HEK293T (cell line): ENCODE measurements at regions not wholly inside any gene's neighbourhood (a gene's known extent, or its start where the extent isn't known, plus 50 kb on each side); places are given as distances from the start of the nearest gene placed in this dataset.

Source experiments
- CTCF ChIA-PET: fragments of 350-600 bp; formaldehyde crosslinking; extraction: SDS; loops from one replicate; lab custom pipeline; 2021; ENCODE audit warnings: antibody characterized with exemption, inconsistent platforms; lab: Yijun Ruan, JAX
- POLR2A ChIA-PET: fragments of 350-600 bp; formaldehyde crosslinking; extraction: SDS; loops from one replicate; lab custom pipeline; 2020; ENCODE audit warnings: antibody characterized with exemption, inconsistent platforms; lab: Yijun Ruan, JAX
- DNase-seq: peaks from one replicate; pipeline ENCODE4 v3.0.0; 2012; ENCODE audit warnings: mixed read lengths; ENCODE audit errors: extremely low spot score
- ARNT ChIP-seq: fragments of 450-650 bp; IDR thresholded peaks from 2 replicates; pipeline ENCODE4 v1.6.1; 2017; ENCODE audit warnings: mild to moderate bottlenecking
- BHLHE40 ChIP-seq: fragments of 450-650 bp; IDR thresholded peaks from 2 replicates; pipeline ENCODE4 v1.6.1; 2016; ENCODE audit warnings: mild to moderate bottlenecking, moderate library complexity, borderline replicate concordance
- CTBP1 ChIP-seq: fragments of 450-650 bp; IDR thresholded peaks from 2 replicates; pipeline ENCODE4 v1.6.1; 2016; ENCODE audit warnings: borderline replicate concordance
- ELF4 ChIP-seq: fragments of 450-650 bp; IDR thresholded peaks from 2 replicates; pipeline ENCODE4 v1.6.1; 2017; ENCODE audit warnings: antibody characterized with exemption
- FOXA1 ChIP-seq: fragments of 450-650 bp; IDR thresholded peaks from 2 replicates; pipeline ENCODE4 v1.6.1; 2016; ENCODE audit warnings: mild to moderate bottlenecking
- FOXK2 ChIP-seq: fragments of 450-650 bp; IDR thresholded peaks from 2 replicates; pipeline ENCODE4 v1.6.1; 2016; ENCODE audit warnings: mild to moderate bottlenecking
- FOXM1 ChIP-seq: fragments of 450-650 bp; IDR thresholded peaks from 2 replicates; pipeline ENCODE4 v1.6.1; 2017; ENCODE audit warnings: mild to moderate bottlenecking, borderline replicate concordance
- HDGF ChIP-seq: fragments of 450-650 bp; IDR thresholded peaks from 2 replicates; pipeline ENCODE4 v1.6.1; 2017; ENCODE audit warnings: antibody characterized with exemption, borderline replicate concordance
- L3MBTL2 ChIP-seq: fragments of 450-650 bp; conservative IDR thresholded peaks from 2 replicates; pipeline ENCODE4 v1.6.1; 2016; ENCODE audit warnings: mild to moderate bottlenecking
- LEF1 ChIP-seq: fragments of 450-650 bp; IDR thresholded peaks from 2 replicates; pipeline ENCODE4 v1.6.1; 2017; ENCODE audit warnings: mild to moderate bottlenecking, borderline replicate concordance
- NFRKB ChIP-seq: fragments of 450-650 bp; IDR thresholded peaks from 2 replicates; pipeline ENCODE4 v1.6.1; 2016; ENCODE audit warnings: mild to moderate bottlenecking, moderate library complexity
- PKNOX1 ChIP-seq: fragments of 450-650 bp; IDR thresholded peaks from 2 replicates; pipeline ENCODE4 v1.6.1; 2016
- SP1 ChIP-seq: fragments of 450-650 bp; IDR thresholded peaks from 2 replicates; pipeline ENCODE4 v1.6.1; 2017
- SUZ12 ChIP-seq: fragments of 450-650 bp; IDR thresholded peaks from 2 replicates; pipeline ENCODE4 v1.6.1; 2016; ENCODE audit warnings: mild to moderate bottlenecking
- TARDBP ChIP-seq: fragments of 450-650 bp; IDR thresholded peaks from 2 replicates; pipeline ENCODE4 v1.6.1; 2016
- ZNF384 ChIP-seq: fragments of 450-650 bp; IDR thresholded peaks from 2 replicates; pipeline ENCODE4 v1.6.1; 2016

- ChIA-PET CTCF (no interaction called here), POLR2A (no interaction called here)
- no peak for DNase-seq
- TF ChIP-seq NFRKB: no peak
Observed at GRCh38 chr7:25320791-25321190, 92.5 kb upstream of the NPVF start.

DNA sequence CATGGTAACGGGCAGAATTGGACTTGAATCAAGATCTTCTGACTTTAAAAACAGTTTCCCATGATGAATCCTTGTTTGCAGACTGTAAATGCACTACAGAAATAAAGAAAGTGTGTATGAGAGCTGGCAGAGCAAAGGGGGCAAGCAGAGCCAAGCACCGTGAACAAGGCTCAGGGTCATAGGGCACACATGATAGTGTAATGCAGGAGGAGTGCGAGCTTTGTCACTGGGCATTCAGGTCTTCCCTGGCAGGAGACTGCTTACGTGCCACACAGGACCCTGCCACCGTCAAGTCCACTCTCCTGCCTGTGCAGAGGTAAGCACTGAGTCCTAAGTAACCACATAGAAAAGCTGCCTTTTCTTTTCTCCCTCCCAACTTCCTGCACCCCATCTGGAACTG, 93.1 kb upstream of the NPVF start:
- ChIA-PET CTCF (no interaction called here), POLR2A (no interaction called here)

GRCh38 chr7:25322473-25322872, 94.2 kb upstream of the NPVF start:
- no peak for DNase-seq
- TF ChIP-seq FOXA1: no peak
- TF ChIP-seq PKNOX1: no peak
- ChIA-PET POLR2A (interaction anchor here (0.6 kb wide), 1 partner anchor 1273 kb away, joined by 3 read pairs; no protein-coding TSS in a partner anchor), CTCF (no interaction called here)

More for the DNA sequence above, 93.1 kb upstream of the NPVF start:
- TF ChIP-seq FOXK2 (no peak), ARNT (no peak), FOXA1 (no peak), BHLHE40 (no peak), LEF1 (no peak), TARDBP (no peak), SUZ12 (no peak), PKNOX1 (no peak), NFRKB (no peak), FOXM1 (no peak), HDGF (no peak), ELF4 (no peak), ZNF384 (no peak), L3MBTL2 (no peak), CTBP1 (no peak), SP1 (no peak)
- DNase-seq: no peak

DNA sequence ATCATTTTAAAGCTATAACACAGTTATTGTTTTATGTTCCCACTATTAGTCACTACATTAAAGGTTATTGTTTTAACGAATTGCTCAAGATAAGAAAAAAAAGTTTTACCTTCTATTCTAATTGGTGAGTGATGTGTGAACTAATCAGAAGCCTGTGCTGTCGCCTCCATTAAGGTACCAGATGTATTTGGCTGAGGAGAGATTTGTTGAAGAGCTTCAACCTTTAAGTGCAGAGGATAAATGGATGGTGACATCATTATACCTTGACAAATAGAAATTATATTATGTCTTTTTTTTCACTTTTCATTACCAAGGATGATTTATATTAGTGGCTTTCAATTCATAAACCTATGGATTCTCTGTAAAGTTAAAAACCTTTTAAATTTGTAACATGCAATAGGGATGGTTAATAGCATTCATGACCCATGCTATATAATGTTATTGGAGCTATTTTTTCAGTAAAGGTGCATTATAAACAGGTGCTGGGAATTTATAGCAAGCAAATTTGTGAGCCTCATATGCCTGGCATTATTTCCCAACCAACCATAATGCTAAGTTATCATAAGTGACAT, 97.0 kb upstream of the NPVF start:
- no peak for DNase-seq
- POLR2A ChIA-PET: no interaction called here
- TF ChIP-seq SP1: no peak
- no peak for TF ChIP-seq FOXK2
- TF ChIP-seq FOXM1: no peak
- TF ChIP-seq LEF1: no peak
- TF ChIP-seq L3MBTL2: no peak
- TF ChIP-seq CTBP1: no peak
- no peak for TF ChIP-seq ELF4
- no peak for TF ChIP-seq NFRKB
- TF ChIP-seq HDGF: no peak
- no peak for TF ChIP-seq ARNT
- no peak for TF ChIP-seq BHLHE40
- no peak for TF ChIP-seq PKNOX1
- no peak for TF ChIP-seq ZNF384
- TF ChIP-seq TARDBP: no peak
- TF ChIP-seq SUZ12: no peak
- TF ChIP-seq FOXA1: no peak
- CTCF ChIA-PET: no interaction called here

- ChIA-PET CTCF (no interaction called here), POLR2A (no interaction called here)
Observed at GRCh38 chr7:25326501-25327156, 98.3 kb upstream of the NPVF start.

More at GRCh38 chr7:25326501-25327156, 98.3 kb upstream of the NPVF start:
- no peak for DNase-seq
- TF ChIP-seq L3MBTL2: no peak
- no peak for TF ChIP-seq CTBP1
- TF ChIP-seq ZNF384: no peak
- no peak for TF ChIP-seq TARDBP
- no peak for TF ChIP-seq LEF1
- no peak for TF ChIP-seq FOXK2
- TF ChIP-seq FOXM1: no peak
- no peak for TF ChIP-seq BHLHE40
- TF ChIP-seq SUZ12: no peak
- TF ChIP-seq SP1: no peak
- TF ChIP-seq NFRKB: no peak
- no peak for TF ChIP-seq ARNT
- no peak for TF ChIP-seq HDGF
- no peak for TF ChIP-seq FOXA1
- TF ChIP-seq PKNOX1: no peak
- no peak for TF ChIP-seq ELF4
